ENCODE measurements at regions not wholly inside any gene's neighbourhood (a gene's known extent, or its start where the extent isn't known, plus 50 kb on each side); places are given as distances from the start of the nearest gene placed in this dataset.

DNA sequence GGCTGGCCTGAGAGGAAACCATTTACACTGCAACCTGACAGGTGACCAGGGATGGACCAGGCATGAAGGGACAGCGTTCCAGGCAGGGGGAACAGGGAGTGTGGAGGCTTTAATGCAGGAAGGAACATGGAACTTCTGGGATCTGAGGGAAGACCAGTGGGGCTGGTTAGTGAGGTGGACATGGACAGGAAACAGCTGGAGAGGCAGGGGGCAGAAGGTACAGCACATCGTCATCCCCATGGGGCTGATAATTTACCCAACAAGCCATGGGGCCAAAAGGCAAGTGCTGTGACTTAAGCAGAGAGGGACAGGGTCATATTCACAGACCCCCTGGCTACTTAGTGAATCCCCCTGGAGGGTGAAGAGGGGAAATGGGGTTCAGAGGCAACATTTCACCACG, 77.0 kb upstream of the LARS2 start:
- no peak for TF ChIP-seq POLR2AphosphoS5 (IDR thresholded peaks at IDR 0.05; ENCODE audit: low read depth, low read length)
- TF ChIP-seq CTCF (IDR thresholded peaks at IDR 0.05): no peak
- no peak for TF ChIP-seq MAX (IDR thresholded peaks at IDR 0.05; ENCODE audit: low read depth)
- no peak for TF ChIP-seq RFX5 (IDR thresholded peaks at IDR 0.05; ENCODE audit: low read length)
- TF ChIP-seq, protein P1, sequence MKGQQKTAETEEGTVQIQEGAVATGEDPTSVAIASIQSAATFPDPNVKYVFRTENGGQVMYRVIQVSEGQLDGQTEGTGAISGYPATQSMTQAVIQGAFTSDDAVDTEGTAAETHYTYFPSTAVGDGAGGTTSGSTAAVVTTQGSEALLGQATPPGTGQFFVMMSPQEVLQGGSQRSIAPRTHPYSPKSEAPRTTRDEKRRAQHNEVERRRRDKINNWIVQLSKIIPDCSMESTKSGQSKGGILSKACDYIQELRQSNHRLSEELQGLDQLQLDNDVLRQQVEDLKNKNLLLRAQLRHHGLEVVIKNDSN (IDR thresholded peaks at IDR 0.05; ENCODE audit: borderline replicate concordance, low read depth): no peak
- TF ChIP-seq, protein P2, sequence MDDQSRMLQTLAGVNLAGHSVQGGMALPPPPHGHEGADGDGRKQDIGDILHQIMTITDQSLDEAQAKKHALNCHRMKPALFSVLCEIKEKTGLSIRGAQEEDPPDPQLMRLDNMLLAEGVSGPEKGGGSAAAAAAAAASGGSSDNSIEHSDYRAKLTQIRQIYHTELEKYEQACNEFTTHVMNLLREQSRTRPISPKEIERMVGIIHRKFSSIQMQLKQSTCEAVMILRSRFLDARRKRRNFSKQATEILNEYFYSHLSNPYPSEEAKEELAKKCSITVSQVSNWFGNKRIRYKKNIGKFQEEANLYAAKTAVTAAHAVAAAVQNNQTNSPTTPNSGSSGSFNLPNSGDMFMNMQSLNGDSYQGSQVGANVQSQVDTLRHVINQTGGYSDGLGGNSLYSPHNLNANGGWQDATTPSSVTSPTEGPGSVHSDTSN (IDR thresholded peaks at IDR 0.05): no peak
